ENCODE measurements at regions not wholly inside any gene's neighbourhood (a gene's known extent, or its start where the extent isn't known, plus 50 kb on each side); places are given as distances from the start of the nearest gene placed in this dataset.

DNA sequence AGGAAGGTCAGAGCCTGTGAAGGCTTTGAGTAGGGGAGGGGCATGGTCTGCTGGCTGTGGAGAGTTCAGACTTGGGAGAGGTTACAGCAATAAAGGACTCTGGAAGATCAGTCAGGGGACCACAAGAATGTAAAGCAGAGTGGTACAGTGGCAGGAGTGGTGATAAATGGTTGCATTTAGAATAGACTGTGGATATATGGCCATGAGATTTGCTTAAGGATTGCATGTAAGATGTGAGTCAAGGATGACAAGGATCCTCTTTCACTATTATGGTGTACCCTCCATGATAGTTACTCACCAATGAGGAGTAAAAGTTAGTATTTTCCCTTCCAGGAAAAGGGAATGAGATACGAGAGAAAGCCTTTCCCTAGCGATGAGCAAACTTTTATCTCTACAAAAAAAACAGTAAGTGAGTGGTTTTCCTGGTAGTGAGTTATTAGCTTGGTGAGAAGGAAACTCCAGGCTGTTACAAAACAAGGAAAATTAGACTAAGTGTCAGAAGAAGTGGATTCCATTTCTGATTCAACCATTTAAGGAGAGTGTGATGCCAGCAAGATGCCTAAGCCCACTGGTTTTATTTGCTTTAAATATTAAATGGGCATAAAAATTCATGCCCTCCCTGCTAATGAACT, 818.0 kb upstream of the ACVR2A start:
- no peak overlapping the region for H3K9ac ChIP-seq (ENCODE audit: low read length)
- intact Hi-C loops (cut with micrococcal nuclease): no loop called here
- peaks cover 9 to 12% of the 10 kb centered on the region in 2 experiments; a peak in 3 of 4 replicates for H3K4me1 ChIP-seq (ENCODE audit: control insufficient read depth in 1 of 2, insufficient read depth in 2 of 2, low read length in 2 of 2)
- H3K79me2 ChIP-seq (ENCODE audit: insufficient read depth, low read length): no peaks in the 10 kb centered on the region
- ATAC-seq: no peak
- no TSS peak for BruUV-seq (replicated peaks)
- H3K27ac ChIP-seq (ENCODE audit: low read depth, low read length): no peak overlapping the region
- no peaks in the 10 kb centered on the region for H3K9me2 ChIP-seq (ENCODE audit: insufficient read depth)
- no peak overlapping the region for H3K4me2 ChIP-seq (ENCODE audit: low read length)
- no peak overlapping the region for H3K4me3 ChIP-seq (replicated peaks in 1 of 2; ENCODE audit: low read depth in 1 of 2, low read length in 2 of 2)
- no peaks in the 10 kb centered on the region for H3K27me3 ChIP-seq (ENCODE audit: insufficient read depth, low read length)
- no peaks in the 10 kb centered on the region for H3K9me3 ChIP-seq (ENCODE audit: control insufficient read depth in 1 of 2, insufficient read depth in 1 of 2, low read depth in 1 of 2, low read length in 2 of 2)
- ChIA-PET RAD21 (ENCODE audit: low non-redundant PET in 1 of 2, low total read pairs in 2 of 2, uncharacterized antibody in 2 of 2, unreplicated experiment in 2 of 2) (no interaction called here), CTCF (no interaction called here), POLR2A (no interaction called here)
- no peak for DNase-seq (ENCODE audit: low read depth, low spot score)
- no peaks in the 10 kb centered on the region for H3K36me3 ChIP-seq (ENCODE audit: control insufficient read depth in 1 of 2, insufficient read depth in 2 of 2, low read length in 2 of 2)
- H4K20me1 ChIP-seq (ENCODE audit: insufficient read depth): no peaks in the 10 kb centered on the region
- TF ChIP-seq ZNF274 (IDR thresholded peaks at IDR 0.05; ENCODE audit: low read depth, low read length): no peak
- TF ChIP-seq, protein P1, sequence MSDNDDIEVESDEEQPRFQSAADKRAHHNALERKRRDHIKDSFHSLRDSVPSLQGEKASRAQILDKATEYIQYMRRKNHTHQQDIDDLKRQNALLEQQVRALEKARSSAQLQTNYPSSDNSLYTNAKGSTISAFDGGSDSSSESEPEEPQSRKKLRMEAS (IDR thresholded peaks at IDR 0.05): no peak
- TF ChIP-seq, protein P2, sequence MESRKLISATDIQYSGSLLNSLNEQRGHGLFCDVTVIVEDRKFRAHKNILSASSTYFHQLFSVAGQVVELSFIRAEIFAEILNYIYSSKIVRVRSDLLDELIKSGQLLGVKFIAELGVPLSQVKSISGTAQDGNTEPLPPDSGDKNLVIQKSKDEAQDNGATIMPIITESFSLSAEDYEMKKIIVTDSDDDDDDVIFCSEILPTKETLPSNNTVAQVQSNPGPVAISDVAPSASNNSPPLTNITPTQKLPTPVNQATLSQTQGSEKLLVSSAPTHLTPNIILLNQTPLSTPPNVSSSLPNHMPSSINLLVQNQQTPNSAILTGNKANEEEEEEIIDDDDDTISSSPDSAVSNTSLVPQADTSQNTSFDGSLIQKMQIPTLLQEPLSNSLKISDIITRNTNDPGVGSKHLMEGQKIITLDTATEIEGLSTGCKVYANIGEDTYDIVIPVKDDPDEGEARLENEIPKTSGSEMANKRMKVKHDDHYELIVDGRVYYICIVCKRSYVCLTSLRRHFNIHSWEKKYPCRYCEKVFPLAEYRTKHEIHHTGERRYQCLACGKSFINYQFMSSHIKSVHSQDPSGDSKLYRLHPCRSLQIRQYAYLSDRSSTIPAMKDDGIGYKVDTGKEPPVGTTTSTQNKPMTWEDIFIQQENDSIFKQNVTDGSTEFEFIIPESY (IDR thresholded peaks at IDR 0.05; ENCODE audit: extremely low read depth, insufficient replicate concordance, low read length): no peak
- TF ChIP-seq SIN3A (IDR thresholded peaks at IDR 0.05; ENCODE audit: low read depth): no peak
- no peak for TF ChIP-seq CEBPB (IDR thresholded peaks at IDR 0.05; ENCODE audit: low read depth)
- no peak for TF ChIP-seq RAD21 (IDR thresholded peaks at IDR 0.05; ENCODE audit: low read depth)
- TF ChIP-seq JUND (IDR thresholded peaks at IDR 0.05): no peak
- TF ChIP-seq, protein P3, sequence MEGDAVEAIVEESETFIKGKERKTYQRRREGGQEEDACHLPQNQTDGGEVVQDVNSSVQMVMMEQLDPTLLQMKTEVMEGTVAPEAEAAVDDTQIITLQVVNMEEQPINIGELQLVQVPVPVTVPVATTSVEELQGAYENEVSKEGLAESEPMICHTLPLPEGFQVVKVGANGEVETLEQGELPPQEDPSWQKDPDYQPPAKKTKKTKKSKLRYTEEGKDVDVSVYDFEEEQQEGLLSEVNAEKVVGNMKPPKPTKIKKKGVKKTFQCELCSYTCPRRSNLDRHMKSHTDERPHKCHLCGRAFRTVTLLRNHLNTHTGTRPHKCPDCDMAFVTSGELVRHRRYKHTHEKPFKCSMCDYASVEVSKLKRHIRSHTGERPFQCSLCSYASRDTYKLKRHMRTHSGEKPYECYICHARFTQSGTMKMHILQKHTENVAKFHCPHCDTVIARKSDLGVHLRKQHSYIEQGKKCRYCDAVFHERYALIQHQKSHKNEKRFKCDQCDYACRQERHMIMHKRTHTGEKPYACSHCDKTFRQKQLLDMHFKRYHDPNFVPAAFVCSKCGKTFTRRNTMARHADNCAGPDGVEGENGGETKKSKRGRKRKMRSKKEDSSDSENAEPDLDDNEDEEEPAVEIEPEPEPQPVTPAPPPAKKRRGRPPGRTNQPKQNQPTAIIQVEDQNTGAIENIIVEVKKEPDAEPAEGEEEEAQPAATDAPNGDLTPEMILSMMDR (IDR thresholded peaks at IDR 0.05 in 2 of 3, conservative IDR thresholded peaks at IDR 0.05 in 1 of 3; ENCODE audit: borderline replicate concordance in 1 of 3, insufficient read depth in 1 of 3, low read depth in 2 of 3, low read length in 2 of 3): no peak
- TF ChIP-seq POLR2AphosphoS5 (IDR thresholded peaks at IDR 0.05; ENCODE audit: low read depth, low read length): no peak
- TF ChIP-seq EGR1 (IDR thresholded peaks at IDR 0.05; ENCODE audit: low read depth): no peak
- TF ChIP-seq, protein P4, sequence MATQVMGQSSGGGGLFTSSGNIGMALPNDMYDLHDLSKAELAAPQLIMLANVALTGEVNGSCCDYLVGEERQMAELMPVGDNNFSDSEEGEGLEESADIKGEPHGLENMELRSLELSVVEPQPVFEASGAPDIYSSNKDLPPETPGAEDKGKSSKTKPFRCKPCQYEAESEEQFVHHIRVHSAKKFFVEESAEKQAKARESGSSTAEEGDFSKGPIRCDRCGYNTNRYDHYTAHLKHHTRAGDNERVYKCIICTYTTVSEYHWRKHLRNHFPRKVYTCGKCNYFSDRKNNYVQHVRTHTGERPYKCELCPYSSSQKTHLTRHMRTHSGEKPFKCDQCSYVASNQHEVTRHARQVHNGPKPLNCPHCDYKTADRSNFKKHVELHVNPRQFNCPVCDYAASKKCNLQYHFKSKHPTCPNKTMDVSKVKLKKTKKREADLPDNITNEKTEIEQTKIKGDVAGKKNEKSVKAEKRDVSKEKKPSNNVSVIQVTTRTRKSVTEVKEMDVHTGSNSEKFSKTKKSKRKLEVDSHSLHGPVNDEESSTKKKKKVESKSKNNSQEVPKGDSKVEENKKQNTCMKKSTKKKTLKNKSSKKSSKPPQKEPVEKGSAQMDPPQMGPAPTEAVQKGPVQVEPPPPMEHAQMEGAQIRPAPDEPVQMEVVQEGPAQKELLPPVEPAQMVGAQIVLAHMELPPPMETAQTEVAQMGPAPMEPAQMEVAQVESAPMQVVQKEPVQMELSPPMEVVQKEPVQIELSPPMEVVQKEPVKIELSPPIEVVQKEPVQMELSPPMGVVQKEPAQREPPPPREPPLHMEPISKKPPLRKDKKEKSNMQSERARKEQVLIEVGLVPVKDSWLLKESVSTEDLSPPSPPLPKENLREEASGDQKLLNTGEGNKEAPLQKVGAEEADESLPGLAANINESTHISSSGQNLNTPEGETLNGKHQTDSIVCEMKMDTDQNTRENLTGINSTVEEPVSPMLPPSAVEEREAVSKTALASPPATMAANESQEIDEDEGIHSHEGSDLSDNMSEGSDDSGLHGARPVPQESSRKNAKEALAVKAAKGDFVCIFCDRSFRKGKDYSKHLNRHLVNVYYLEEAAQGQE (IDR thresholded peaks at IDR 0.05; ENCODE audit: low read depth): no peak
- H2AFZ ChIP-seq (ENCODE audit: low read depth, low read length, poor library complexity, severe bottlenecking): no peak overlapping the region
